ENCODE measurements at regions not wholly inside any gene's neighbourhood (a gene's known extent, or its start where the extent isn't known, plus 50 kb on each side); places are given as distances from the start of the nearest gene placed in this dataset.
A peak's percentile ranks its signal among the peaks of the same experiment; 100 is the strongest.

DNA sequence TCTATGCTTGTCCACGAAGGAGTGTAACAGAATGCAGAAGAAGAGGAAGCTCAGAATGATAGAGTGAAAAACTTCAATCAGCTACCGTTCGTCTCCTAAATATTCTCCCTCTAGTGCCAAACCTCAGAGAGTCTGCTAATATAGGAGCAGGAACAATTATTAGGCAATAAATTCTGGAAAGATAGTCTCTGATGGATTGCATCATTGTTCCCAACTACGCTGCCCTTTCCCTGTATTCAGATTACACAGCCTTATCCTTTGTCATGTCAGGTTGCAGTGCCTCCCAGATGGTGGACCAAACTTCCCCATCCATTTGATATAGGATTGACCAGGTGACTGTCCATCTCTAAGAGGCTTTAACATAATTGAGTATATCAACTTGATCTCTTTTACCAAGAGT is 811.5 kb upstream of the CHAC2 start:
- in situ Hi-C loops (cut with MboI), result no loop called here
- no peak overlapping the region for H3K9ac ChIP-seq
- no peaks in the 10 kb centered on the region for H3K36me3 ChIP-seq (ENCODE audit: low read depth)
- no peak overlapping the region for H3K4me3 ChIP-seq
- H3K27ac ChIP-seq, result no peak overlapping the region
- H3K4me1 ChIP-seq (ENCODE audit: insufficient read depth), result no peaks in the 10 kb centered on the region
- H4K20me1 ChIP-seq (ENCODE audit: insufficient read depth), result no peaks in the 10 kb centered on the region
- DNase-seq, result no peak
- no peaks in the 10 kb centered on the region for H3K9me3 ChIP-seq (ENCODE audit: low read depth)
- no peak overlapping the region for H3K4me2 ChIP-seq (ENCODE audit: unreplicated experiment)
- H3K27me3 ChIP-seq (replicated peaks; ENCODE audit: insufficient read depth), result no peaks in the 10 kb centered on the region
- TF ChIP-seq EZH2phosphoT487 (IDR thresholded peaks at IDR 0.05; ENCODE audit: insufficient read depth, low read depth) (no peak), EZH2 (IDR thresholded peaks at IDR 0.05; ENCODE audit: insufficient read depth, poor library complexity, severe bottlenecking) (no peak)
- H2AFZ ChIP-seq, result no peak overlapping the region
- WGBS, 2 experiments (ENCODE audit: low coverage in 1 of 2, low lambda C conversion rate in 2 of 2, missing lambda C conversion rate in 2 of 2), result 21 to 28% methylated on average over 4 of the region's 4 CpGs
- no peaks in the 10 kb centered on the region for H3F3A ChIP-seq (ENCODE audit: insufficient read depth)
- H3K9me2 ChIP-seq (ENCODE audit: insufficient read depth), result no peaks in the 10 kb centered on the region
- no peaks in the 10 kb centered on the region for H3K79me2 ChIP-seq (ENCODE audit: insufficient read depth)

DNA sequence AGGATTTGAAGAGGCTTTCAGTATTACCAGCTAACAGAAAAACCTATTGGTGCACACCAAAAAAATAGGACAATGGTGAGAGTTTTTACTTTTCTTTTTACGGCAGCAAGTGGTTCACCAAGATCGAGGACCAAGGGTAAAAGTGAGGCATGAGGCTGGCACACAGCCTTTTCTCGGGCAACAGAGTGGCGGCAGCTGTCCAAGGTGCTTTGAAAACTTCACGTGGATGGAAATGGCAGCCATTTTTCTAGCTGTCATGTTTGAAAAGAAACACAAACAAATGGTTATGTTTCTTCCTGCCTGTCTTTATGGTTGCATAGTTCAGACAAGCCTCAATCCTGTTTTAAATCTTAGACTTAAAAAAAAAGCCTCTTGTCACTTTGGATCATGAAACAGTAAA is 812.5 kb upstream of the CHAC2 start:
- TF ChIP-seq EZH2phosphoT487 (IDR thresholded peaks at IDR 0.05; ENCODE audit: insufficient read depth, low read depth) (no peak), EZH2 (IDR thresholded peaks at IDR 0.05; ENCODE audit: insufficient read depth, poor library complexity, severe bottlenecking) (no peak)
- no peak overlapping the region for H3K27ac ChIP-seq
- H2AFZ ChIP-seq, result no peak overlapping the region
- no peak overlapping the region for H3K4me3 ChIP-seq
- H3K4me2 ChIP-seq (ENCODE audit: unreplicated experiment), result no peak overlapping the region
- no peaks in the 10 kb centered on the region for H3K79me2 ChIP-seq (ENCODE audit: insufficient read depth)
- H3K9me3 ChIP-seq (ENCODE audit: low read depth), result no peaks in the 10 kb centered on the region
- in situ Hi-C loops (cut with MboI), result no loop called here
- H3K27me3 ChIP-seq (replicated peaks; ENCODE audit: insufficient read depth), result no peaks in the 10 kb centered on the region
- no peaks in the 10 kb centered on the region for H3K4me1 ChIP-seq (ENCODE audit: insufficient read depth)
- no peaks in the 10 kb centered on the region for H3K9me2 ChIP-seq (ENCODE audit: insufficient read depth)
- H3K9ac ChIP-seq, result no peak overlapping the region
- H3F3A ChIP-seq (ENCODE audit: insufficient read depth), result no peaks in the 10 kb centered on the region
- peak; percentile 4 for DNase-seq
- H3K36me3 ChIP-seq (ENCODE audit: low read depth), result no peaks in the 10 kb centered on the region
- H4K20me1 ChIP-seq (ENCODE audit: insufficient read depth), result no peaks in the 10 kb centered on the region
- 35 to 40% methylated on average over 5 of the region's 5 CpGs for WGBS, 2 experiments (ENCODE audit: low coverage in 1 of 2, low lambda C conversion rate in 2 of 2, missing lambda C conversion rate in 2 of 2)

DNA sequence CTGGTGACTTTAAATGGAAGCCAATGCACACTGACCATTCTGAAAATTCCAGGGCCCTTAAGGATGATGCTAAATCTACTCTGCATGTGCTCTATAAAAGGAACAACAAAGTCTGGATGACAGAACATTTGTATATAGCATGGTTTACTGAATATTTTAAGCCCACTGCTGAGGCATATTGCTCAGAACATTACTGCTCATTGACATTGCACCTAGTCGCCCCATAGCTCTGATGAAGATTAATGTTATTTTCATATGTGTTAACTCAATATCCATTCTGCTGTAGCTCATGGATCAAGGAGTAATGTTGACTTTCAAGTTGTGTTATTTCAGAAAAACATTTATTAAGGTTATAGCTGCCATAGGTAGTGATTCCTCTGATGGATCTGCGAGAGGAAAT is 827.5 kb upstream of the CHAC2 start:
- Histone ChIP-seq H3F3A (ENCODE audit: insufficient read depth) (no peaks in the 10 kb centered on the region), H3K9ac (no peak overlapping the region), H3K4me1 (ENCODE audit: insufficient read depth) (no peaks in the 10 kb centered on the region), H3K4me3 (no peak overlapping the region), H3K36me3 (ENCODE audit: low read depth) (no peaks in the 10 kb centered on the region), H2AFZ (no peak overlapping the region), H3K4me2 (ENCODE audit: unreplicated experiment) (no peak overlapping the region), H3K9me2 (ENCODE audit: insufficient read depth) (no peaks in the 10 kb centered on the region), H3K27me3 (replicated peaks; ENCODE audit: insufficient read depth) (no peaks in the 10 kb centered on the region), H3K27ac (no peak overlapping the region), H3K9me3 (ENCODE audit: low read depth) (no peaks in the 10 kb centered on the region), H3K79me2 (ENCODE audit: insufficient read depth) (no peaks in the 10 kb centered on the region), H4K20me1 (ENCODE audit: insufficient read depth) (no peaks in the 10 kb centered on the region)
- no peak for TF ChIP-seq EZH2phosphoT487 (IDR thresholded peaks at IDR 0.05; ENCODE audit: insufficient read depth, low read depth)
- no peak for TF ChIP-seq EZH2 (IDR thresholded peaks at IDR 0.05; ENCODE audit: insufficient read depth, poor library complexity, severe bottlenecking)
- no peak for DNase-seq
- in situ Hi-C loops (cut with MboI), result no loop called here
- 37 to 58% methylated on average over 2 of the region's 2 CpGs for WGBS, 2 experiments (ENCODE audit: low coverage in 1 of 2, low lambda C conversion rate in 2 of 2, missing lambda C conversion rate in 2 of 2)

DNA sequence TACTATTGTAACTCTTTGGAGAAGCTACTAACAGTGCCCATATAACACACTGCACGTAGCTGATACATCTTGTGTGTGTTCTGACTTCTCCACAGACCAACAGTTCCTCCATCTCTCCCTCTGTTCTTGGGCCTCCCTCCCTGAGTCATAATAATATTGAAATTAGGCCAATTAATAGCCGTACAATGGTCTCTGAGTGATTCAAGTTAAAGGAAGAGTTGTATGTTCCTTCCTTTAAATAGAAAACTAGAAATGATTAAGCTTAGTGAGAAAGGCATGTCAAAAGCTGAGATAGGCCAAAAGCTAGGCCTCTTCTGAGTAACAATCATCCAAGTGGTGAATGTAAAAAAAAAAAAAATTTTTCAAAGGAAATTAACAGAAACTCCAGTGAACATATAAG is 828.4 kb upstream of the CHAC2 start:
- Histone ChIP-seq H3K4me2 (ENCODE audit: unreplicated experiment) (no peak overlapping the region), H2AFZ (no peak overlapping the region), H3K79me2 (ENCODE audit: insufficient read depth) (no peaks in the 10 kb centered on the region), H3K27ac (no peak overlapping the region), H3K9ac (no peak overlapping the region), H3K36me3 (ENCODE audit: low read depth) (no peaks in the 10 kb centered on the region), H3K4me1 (ENCODE audit: insufficient read depth) (no peaks in the 10 kb centered on the region), H3K9me2 (ENCODE audit: insufficient read depth) (no peaks in the 10 kb centered on the region), H3K4me3 (no peak overlapping the region), H3K27me3 (replicated peaks; ENCODE audit: insufficient read depth) (no peaks in the 10 kb centered on the region), H3F3A (ENCODE audit: insufficient read depth) (no peaks in the 10 kb centered on the region), H3K9me3 (ENCODE audit: low read depth) (no peaks in the 10 kb centered on the region), H4K20me1 (ENCODE audit: insufficient read depth) (no peaks in the 10 kb centered on the region)
- WGBS, 2 experiments (ENCODE audit: low coverage in 1 of 2, low lambda C conversion rate in 2 of 2, missing lambda C conversion rate in 2 of 2), result 33 to 39% methylated on average over 2 of the region's 2 CpGs
- TF ChIP-seq EZH2 (IDR thresholded peaks at IDR 0.05; ENCODE audit: insufficient read depth, poor library complexity, severe bottlenecking) (no peak), EZH2phosphoT487 (IDR thresholded peaks at IDR 0.05; ENCODE audit: insufficient read depth, low read depth) (no peak)
- in situ Hi-C loops (cut with MboI), result no loop called here
- no peak for DNase-seq

DNA sequence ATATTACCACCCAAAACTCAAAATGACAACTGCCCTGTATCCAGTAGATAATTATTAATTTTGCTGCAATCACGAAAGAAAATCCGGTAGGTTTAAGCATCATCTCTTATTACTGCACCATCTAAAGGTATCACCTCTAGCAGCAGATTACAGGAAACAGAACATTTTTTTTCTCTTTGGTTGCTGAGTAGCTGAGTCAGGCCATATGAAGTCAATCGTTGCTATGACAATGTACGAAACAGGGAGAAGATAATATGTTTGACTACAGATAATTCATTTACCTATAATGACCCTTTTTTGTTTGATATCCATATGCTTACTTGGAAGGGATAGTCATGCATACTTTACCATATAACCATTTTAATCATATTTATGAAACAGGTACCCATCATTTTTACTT is 831.6 kb upstream of the CHAC2 start:
- Histone ChIP-seq H4K20me1 (ENCODE audit: insufficient read depth) (no peaks in the 10 kb centered on the region), H3K4me1 (ENCODE audit: insufficient read depth) (no peaks in the 10 kb centered on the region), H3K9me2 (ENCODE audit: insufficient read depth) (no peaks in the 10 kb centered on the region), H3K9ac (no peak overlapping the region), H3K27me3 (replicated peaks; ENCODE audit: insufficient read depth) (no peaks in the 10 kb centered on the region), H3K4me2 (ENCODE audit: unreplicated experiment) (no peak overlapping the region), H3K79me2 (ENCODE audit: insufficient read depth) (no peaks in the 10 kb centered on the region), H3K9me3 (ENCODE audit: low read depth) (no peaks in the 10 kb centered on the region), H3K27ac (no peak overlapping the region), H3K4me3 (no peak overlapping the region), H2AFZ (no peak overlapping the region), H3F3A (ENCODE audit: insufficient read depth) (no peaks in the 10 kb centered on the region), H3K36me3 (ENCODE audit: low read depth) (no peaks in the 10 kb centered on the region)
- 68 to 70% methylated on average over 4 of the region's 4 CpGs for WGBS, 2 experiments (ENCODE audit: low coverage in 1 of 2, low lambda C conversion rate in 2 of 2, missing lambda C conversion rate in 2 of 2)
- no peak for DNase-seq
- in situ Hi-C loops (cut with MboI), result no loop called here
- TF ChIP-seq EZH2phosphoT487 (IDR thresholded peaks at IDR 0.05; ENCODE audit: insufficient read depth, low read depth) (no peak), EZH2 (IDR thresholded peaks at IDR 0.05; ENCODE audit: insufficient read depth, poor library complexity, severe bottlenecking) (no peak)

Measured in GM23248 (cell line).